ENCODE measurements at regions not wholly inside any gene's neighbourhood (a gene's known extent, or its start where the extent isn't known, plus 50 kb on each side); places are given as distances from the start of the nearest gene placed in this dataset.

GRCh38 chr13:58306062-58306461 is 674.5 kb downstream of the PCDH17 start:
- Histone ChIP-seq H3K27ac (ENCODE audit: low read length) (no peak overlapping the region), H3K4me1 (ENCODE audit: control insufficient read depth, insufficient read depth, low read length) (no peaks in the 10 kb centered on the region), H3K27me3 (ENCODE audit: control insufficient read depth, insufficient read depth, low read length) (no peaks in the 10 kb centered on the region), H3K36me3 (ENCODE audit: control insufficient read depth, insufficient read depth, low read length) (no peaks in the 10 kb centered on the region), H3K9me3 (ENCODE audit: control insufficient read depth, insufficient read depth, low read length) (no peaks in the 10 kb centered on the region), H3K4me3 (ENCODE audit: low read length) (no peak overlapping the region)
- H3K36me3 Mint-ChIP-seq = no peaks in the 10 kb centered on the region
- peaks cover 4 to 10% of the 10 kb centered on the region in 2 donors for H3K9me3 Mint-ChIP-seq
- no peak overlapping the region for H3K27ac Mint-ChIP-seq
- ATAC-seq (no peak), DNase-seq (no peak)
- intact Hi-C loops (cut with micrococcal nuclease) = no loop called here
- 100% methylated on average over 1 of the region's 1 CpG for WGBS (ENCODE audit: insufficient coverage)
- no peaks in the 10 kb centered on the region for H3K27me3 Mint-ChIP-seq (ENCODE audit: low read depth in 2 of 2)
- H3K4me1 Mint-ChIP-seq = no peaks in the 10 kb centered on the region
- TF ChIP-seq, protein P1, sequence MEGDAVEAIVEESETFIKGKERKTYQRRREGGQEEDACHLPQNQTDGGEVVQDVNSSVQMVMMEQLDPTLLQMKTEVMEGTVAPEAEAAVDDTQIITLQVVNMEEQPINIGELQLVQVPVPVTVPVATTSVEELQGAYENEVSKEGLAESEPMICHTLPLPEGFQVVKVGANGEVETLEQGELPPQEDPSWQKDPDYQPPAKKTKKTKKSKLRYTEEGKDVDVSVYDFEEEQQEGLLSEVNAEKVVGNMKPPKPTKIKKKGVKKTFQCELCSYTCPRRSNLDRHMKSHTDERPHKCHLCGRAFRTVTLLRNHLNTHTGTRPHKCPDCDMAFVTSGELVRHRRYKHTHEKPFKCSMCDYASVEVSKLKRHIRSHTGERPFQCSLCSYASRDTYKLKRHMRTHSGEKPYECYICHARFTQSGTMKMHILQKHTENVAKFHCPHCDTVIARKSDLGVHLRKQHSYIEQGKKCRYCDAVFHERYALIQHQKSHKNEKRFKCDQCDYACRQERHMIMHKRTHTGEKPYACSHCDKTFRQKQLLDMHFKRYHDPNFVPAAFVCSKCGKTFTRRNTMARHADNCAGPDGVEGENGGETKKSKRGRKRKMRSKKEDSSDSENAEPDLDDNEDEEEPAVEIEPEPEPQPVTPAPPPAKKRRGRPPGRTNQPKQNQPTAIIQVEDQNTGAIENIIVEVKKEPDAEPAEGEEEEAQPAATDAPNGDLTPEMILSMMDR (IDR thresholded peaks at IDR 0.05) = no peak
- no peak overlapping the region for H3K4me3 Mint-ChIP-seq

- H3K4me1 Mint-ChIP-seq = no peaks in the 10 kb centered on the region
- H3K4me1 ChIP-seq (ENCODE audit: control insufficient read depth, insufficient read depth, low read length) = no peaks in the 10 kb centered on the region
- H3K27me3 Mint-ChIP-seq (ENCODE audit: low read depth in 2 of 2) = no peaks in the 10 kb centered on the region
- H3K36me3 Mint-ChIP-seq = no peaks in the 10 kb centered on the region
- H3K4me3 Mint-ChIP-seq = no peak overlapping the region
- DNase-seq (no peak), ATAC-seq (no peak)
- no peaks in the 10 kb centered on the region for H3K9me3 ChIP-seq (ENCODE audit: control insufficient read depth, insufficient read depth, low read length)
- no peaks in the 10 kb centered on the region for H3K27me3 ChIP-seq (ENCODE audit: control insufficient read depth, insufficient read depth, low read length)
- intact Hi-C loops (cut with micrococcal nuclease) = no loop called here
- H3K36me3 ChIP-seq (ENCODE audit: control insufficient read depth, insufficient read depth, low read length) = no peaks in the 10 kb centered on the region
- peaks cover 14 to 16% of the 10 kb centered on the region in 2 donors for H3K9me3 Mint-ChIP-seq
- TF ChIP-seq, protein P1 (IDR thresholded peaks at IDR 0.05) = no peak
- no peak overlapping the region for H3K27ac Mint-ChIP-seq
- no peak overlapping the region for H3K27ac ChIP-seq (ENCODE audit: low read length)
- H3K4me3 ChIP-seq (ENCODE audit: low read length) = no peak overlapping the region
- WGBS (ENCODE audit: insufficient coverage) = no CpG with 5 or more reads among the region's 2 CpGs
Observed at GRCh38 chr13:58313219-58313618, 681.7 kb downstream of the PCDH17 start.

DNA sequence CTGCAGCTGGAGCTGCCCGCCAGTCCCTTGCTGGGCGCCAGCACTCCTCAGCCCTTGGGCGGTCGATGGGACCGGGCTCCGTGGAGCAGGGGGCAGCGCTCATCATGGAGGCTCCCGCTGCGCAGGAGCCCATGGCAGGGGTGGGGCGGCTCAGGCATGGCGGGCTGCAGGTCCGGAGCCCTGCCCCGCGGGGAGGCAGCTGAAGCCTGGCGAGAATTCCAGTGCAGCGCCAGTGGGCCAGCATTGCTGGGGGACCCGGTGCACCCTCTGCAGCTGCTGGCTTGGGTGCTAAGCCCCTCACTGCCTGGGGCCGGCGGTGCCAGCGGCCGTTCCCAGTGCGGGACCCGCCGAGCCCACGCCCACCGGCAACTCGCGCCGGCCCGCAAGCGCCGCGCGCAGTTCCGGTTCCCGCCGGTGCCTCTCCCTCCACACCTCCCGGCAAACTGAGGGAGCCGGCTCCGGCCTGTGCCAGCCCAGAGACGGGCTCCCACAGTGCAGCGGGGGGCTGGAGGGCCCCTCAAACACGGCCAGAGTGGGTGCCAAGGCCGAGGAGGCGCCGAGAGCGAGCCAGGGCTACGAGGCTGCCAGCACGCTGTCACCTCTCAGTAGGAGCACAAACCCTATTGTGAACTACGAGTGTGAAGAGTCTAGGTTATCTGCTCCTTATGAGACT is 687.1 kb downstream of the PCDH17 start:
- H3K9me3 Mint-ChIP-seq = peaks cover 7 to 8% of the 10 kb centered on the region in 2 donors
- H3K27me3 ChIP-seq (ENCODE audit: control insufficient read depth, insufficient read depth, low read length) = no peaks in the 10 kb centered on the region
- no peak overlapping the region for H3K4me3 Mint-ChIP-seq
- no peaks in the 10 kb centered on the region for H3K4me1 ChIP-seq (ENCODE audit: control insufficient read depth, insufficient read depth, low read length)
- ATAC-seq (no peak), DNase-seq (no peak)
- 96% methylated on average over 50 of the region's 50 CpGs for WGBS (ENCODE audit: insufficient coverage)
- no peak overlapping the region for H3K27ac ChIP-seq (ENCODE audit: low read length)
- no peaks in the 10 kb centered on the region for H3K36me3 Mint-ChIP-seq
- H3K27me3 Mint-ChIP-seq (ENCODE audit: low read depth in 2 of 2) = no peaks in the 10 kb centered on the region
- intact Hi-C loops (cut with micrococcal nuclease) = no loop called here
- TF ChIP-seq, protein P1 (IDR thresholded peaks at IDR 0.05) = no peak
- no peaks in the 10 kb centered on the region for H3K4me1 Mint-ChIP-seq
- H3K27ac Mint-ChIP-seq = no peak overlapping the region
- H3K4me3 ChIP-seq (ENCODE audit: low read length) = no peak overlapping the region
- H3K36me3 ChIP-seq (ENCODE audit: control insufficient read depth, insufficient read depth, low read length) = no peaks in the 10 kb centered on the region
- no peaks in the 10 kb centered on the region for H3K9me3 ChIP-seq (ENCODE audit: control insufficient read depth, insufficient read depth, low read length)

DNA sequence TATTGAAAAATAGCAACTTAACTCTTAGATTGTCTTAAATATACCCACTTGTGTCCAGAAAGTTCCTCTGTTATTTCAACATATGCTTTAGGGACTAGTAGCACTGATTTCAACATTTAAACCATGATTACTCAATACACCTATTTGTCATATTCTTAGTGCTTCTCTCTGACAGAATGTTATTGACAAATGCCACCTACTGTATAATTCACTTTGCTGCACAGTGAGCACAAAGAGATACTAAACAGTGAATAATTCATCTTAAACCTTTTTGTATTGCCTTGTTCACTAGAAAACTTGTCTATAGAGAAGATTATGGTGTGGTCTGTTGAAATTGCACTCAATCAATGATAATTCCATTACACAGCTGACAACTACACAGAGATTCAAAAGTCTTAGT is 692.6 kb downstream of the PCDH17 start:
- intact Hi-C loops (cut with micrococcal nuclease) = no loop called here
- H3K27ac ChIP-seq (ENCODE audit: low read length) = no peak overlapping the region
- ATAC-seq (no peak), DNase-seq (no peak)
- no peaks in the 10 kb centered on the region for H3K27me3 Mint-ChIP-seq (ENCODE audit: low read depth in 2 of 2)
- peaks cover 7 to 10% of the 10 kb centered on the region in 2 donors for H3K9me3 Mint-ChIP-seq
- no peak overlapping the region for H3K4me3 ChIP-seq (ENCODE audit: low read length)
- H3K4me3 Mint-ChIP-seq = no peak overlapping the region
- H3K27ac Mint-ChIP-seq = no peak overlapping the region
- H3K27me3 ChIP-seq (ENCODE audit: control insufficient read depth, insufficient read depth, low read length) = no peaks in the 10 kb centered on the region
- no peaks in the 10 kb centered on the region for H3K9me3 ChIP-seq (ENCODE audit: control insufficient read depth, insufficient read depth, low read length)
- H3K36me3 ChIP-seq (ENCODE audit: control insufficient read depth, insufficient read depth, low read length) = no peaks in the 10 kb centered on the region
- no peaks in the 10 kb centered on the region for H3K36me3 Mint-ChIP-seq
- H3K4me1 Mint-ChIP-seq = no peaks in the 10 kb centered on the region
- no peaks in the 10 kb centered on the region for H3K4me1 ChIP-seq (ENCODE audit: control insufficient read depth, insufficient read depth, low read length)
- TF ChIP-seq, protein P1 (IDR thresholded peaks at IDR 0.05) = no peak
